CD14-positive monocyte (primary cell): ENCODE measurements at regions not wholly inside any gene's neighbourhood (a gene's known extent, or its start where the extent isn't known, plus 50 kb on each side); places are given as distances from the start of the nearest gene placed in this dataset.

Experiments
- DNase-seq, 3 donors: peaks; one replicate each; pipeline ENCODE4 v3.0.0-alpha.2; 2011 to 2022
- H2AFZ ChIP-seq: 2 replicates; pipeline ENCODE4 v1.6.0; 2012; ENCODE audit warnings: mild to moderate bottlenecking, low read depth, low read length, inconsistent platforms; ENCODE audit not compliant: insufficient read depth, poor library complexity, severe bottlenecking
- H3K27ac ChIP-seq, 2 donors: 1 replicate in 1 of 2; 2 replicates in 1 of 2; pipeline ENCODE4 v1.5.1; 2012 to 2013; ENCODE audit warnings: low read length in 2 of 2, control low read depth in 1 of 2, inconsistent platforms in 1 of 2, low read depth in 1 of 2, mild to moderate bottlenecking in 1 of 2
- H3K27me3 ChIP-seq, 2 donors: one replicate each; pipeline versions ENCODE4 v1.6.0 to v1.6.1; 2011 to 2013; ENCODE audit warnings: low read length in 2 of 2; ENCODE audit not compliant: control insufficient read depth in 2 of 2, insufficient read depth in 2 of 2
- H3K36me3 ChIP-seq, 2 donors: replicated peaks in 1 of 2; 1 replicate in 1 of 2; 2 replicates in 1 of 2; pipeline versions ENCODE4 v1.5.1 to v1.6.1; 2012 to 2013; ENCODE audit warnings: low read length in 2 of 2, control low read depth in 1 of 2, inconsistent platforms in 1 of 2, mild to moderate bottlenecking in 1 of 2; ENCODE audit not compliant: insufficient read depth in 2 of 2, control insufficient read depth in 1 of 2
- H3K4me1 ChIP-seq, 2 donors: 1 replicate in 1 of 2; 2 replicates in 1 of 2; pipeline versions ENCODE4 v1.5.1 to v1.6.1; 2012 to 2013; ENCODE audit warnings: low read length in 2 of 2, control low read depth in 1 of 2, inconsistent platforms in 1 of 2, mild to moderate bottlenecking in 1 of 2, moderate library complexity in 1 of 2; ENCODE audit not compliant: insufficient read depth in 2 of 2, control insufficient read depth in 1 of 2
- H3K4me2 ChIP-seq: replicated peaks from 2 replicates; pipeline ENCODE3; 2012; ENCODE audit warnings: low read length, moderate library complexity, mild to moderate bottlenecking; ENCODE audit not compliant: poor library complexity, severe bottlenecking; ENCODE audit errors: extremely low read depth
- H3K4me3 ChIP-seq, 3 experiments: fragments of 200-600 bp in 1 of 3; sonication (generic) in 1 of 3; replicated peaks in 1 of 3; 1 replicate in 2 of 3; 2 replicates in 1 of 3; pipeline ENCODE4 v1.5.1; 2011 to 2013; ENCODE audit warnings: low read length in 3 of 3, mild to moderate bottlenecking in 3 of 3, control low read depth in 2 of 3, low read depth in 2 of 3, inconsistent platforms in 1 of 3, moderate library complexity in 1 of 3
- H3K79me2 ChIP-seq: 2 replicates; pipeline ENCODE4 v1.6.0; 2012; ENCODE audit warnings: mild to moderate bottlenecking, control low read depth, inconsistent platforms, low read length, moderate library complexity; ENCODE audit not compliant: insufficient read depth
- H3K9ac ChIP-seq: 2 replicates; pipeline ENCODE4 v1.6.0; 2017; ENCODE audit warnings: low read length, mild to moderate bottlenecking; ENCODE audit not compliant: insufficient read depth, poor library complexity, severe bottlenecking
- H3K9me3 ChIP-seq, 2 donors: replicated peaks in 1 of 2; 1 replicate in 1 of 2; 2 replicates in 1 of 2; pipeline versions ENCODE4 v1.5.1 to v1.6.1; 2012 to 2013; ENCODE audit warnings: low read length in 2 of 2, control low read depth in 1 of 2; ENCODE audit not compliant: control insufficient read depth in 1 of 2, insufficient read depth in 1 of 2
- H4K20me1 ChIP-seq: 2 replicates; pipeline ENCODE4 v1.6.0; 2012; ENCODE audit warnings: mild to moderate bottlenecking, low read length, control low read depth, moderate library complexity; ENCODE audit not compliant: insufficient read depth
- H3K27ac Mint-ChIP-seq, 7 donors: one replicate each; pipeline ENCODE4 v1.8.0; 2020; ENCODE audit warnings: mild to moderate bottlenecking in 7 of 7, mixed read lengths in 7 of 7, moderate library complexity in 6 of 7, inconsistent platforms in 2 of 7
- H3K27me3 Mint-ChIP-seq, 3 donors: one replicate each; pipeline ENCODE4 v1.8.0; 2021 to 2022; ENCODE audit warnings: low read depth in 3 of 3, mild to moderate bottlenecking in 3 of 3, mixed read lengths in 3 of 3, moderate library complexity in 3 of 3, inconsistent platforms in 1 of 3
- H3K36me3 Mint-ChIP-seq, 2 donors: one replicate each; pipeline ENCODE4 v1.8.0; 2020; ENCODE audit warnings: mixed read lengths in 2 of 2, inconsistent platforms in 1 of 2, mild to moderate bottlenecking in 1 of 2
- H3K4me1 Mint-ChIP-seq: one replicate; pipeline ENCODE4 v1.8.0; 2020; ENCODE audit warnings: mild to moderate bottlenecking, mixed read lengths
- H3K4me3 Mint-ChIP-seq, 2 donors: one replicate each; pipeline ENCODE4 v1.8.0; 2020; ENCODE audit warnings: mild to moderate bottlenecking in 2 of 2, mixed read lengths in 2 of 2, moderate library complexity in 1 of 2
- H3K9me3 Mint-ChIP-seq, 7 donors: one replicate each; pipeline ENCODE4 v1.8.0; 2020 to 2022; ENCODE audit warnings: mixed read lengths in 7 of 7, mild to moderate bottlenecking in 6 of 7, moderate library complexity in 6 of 7, inconsistent platforms in 2 of 7
- CTCF ChIP-seq: fragments of 200-600 bp; IDR thresholded peaks from one replicate; pipeline ENCODE4 v1.8.0; 2022; ENCODE audit warnings: antibody characterized with exemption, mild to moderate bottlenecking
- WGBS: methylation state at CpG from one replicate; pipeline ENCODE4 v1.1.5; 2013; ENCODE audit warnings: missing lambda C conversion rate; ENCODE audit not compliant: insufficient coverage; 5-methylcytosine and 5-hydroxymethylcytosine counted together
- intact Hi-C, 2 donors: fragments of 100-400 bp; cut with micrococcal nuclease; formaldehyde crosslinking; loops; one replicate each; pipeline versions ENCODE4 v1.15.0 to v1.15.1; 2023

- H3K9ac ChIP-seq = no peak overlapping the region
- Mint-ChIP-seq H3K27ac (no peak overlapping the region), H3K27me3 (no peaks in the 10 kb centered on the region), H3K4me3 (no peak overlapping the region), H3K36me3 (no peaks in the 10 kb centered on the region), H3K4me1 (no peaks in the 10 kb centered on the region), H3K9me3 (peaks cover 12 to 22% (median 16%) of the 10 kb centered on the region in 7 donors)
- no peak overlapping the region for H3K4me3 ChIP-seq
- 89% methylated on average over 1 of the region's 3 CpGs for WGBS
- no peak overlapping the region for H3K27ac ChIP-seq
- H3K27me3 ChIP-seq = no peaks in the 10 kb centered on the region
- no peaks in the 10 kb centered on the region for H3K4me1 ChIP-seq
- peaks cover 5 to 25% of the 10 kb centered on the region in 2 donors for H3K9me3 ChIP-seq
- no peaks in the 10 kb centered on the region for H4K20me1 ChIP-seq
- DNase-seq = no peak
- intact Hi-C loops = no loop called here
- H2AFZ ChIP-seq = no peak overlapping the region
- no peak overlapping the region for H3K4me2 ChIP-seq
- H3K36me3 ChIP-seq = no peaks in the 10 kb centered on the region
- H3K79me2 ChIP-seq = no peaks in the 10 kb centered on the region
- TF ChIP-seq CTCF = no peak
Measured at GRCh38 chr12:24379433-24379832, 430.0 kb upstream of the SOX5 start.

- WGBS = 86% methylated on average over 6 of the region's 10 CpGs
- Histone ChIP-seq H3K4me3 (no peak overlapping the region), H3K79me2 (no peaks in the 10 kb centered on the region), H3K4me1 (no peaks in the 10 kb centered on the region), H3K36me3 (no peaks in the 10 kb centered on the region), H3K4me2 (no peak overlapping the region), H2AFZ (no peak overlapping the region), H3K27ac (no peak overlapping the region), H3K27me3 (no peaks in the 10 kb centered on the region), H4K20me1 (no peaks in the 10 kb centered on the region), H3K9ac (no peak overlapping the region), H3K9me3 (peaks cover 5 to 20% of the 10 kb centered on the region in 2 donors)
- no peaks in the 10 kb centered on the region for H3K27me3 Mint-ChIP-seq
- H3K4me3 Mint-ChIP-seq = no peak overlapping the region
- intact Hi-C loops = no loop called here
- H3K27ac Mint-ChIP-seq = no peak overlapping the region
- no peaks in the 10 kb centered on the region for H3K36me3 Mint-ChIP-seq
- no peak for DNase-seq
- no peaks in the 10 kb centered on the region for H3K4me1 Mint-ChIP-seq
- H3K9me3 Mint-ChIP-seq = peaks cover 8 to 18% (median 15%) of the 10 kb centered on the region in 7 donors
- no peak for TF ChIP-seq CTCF
Measured at GRCh38 chr12:24378548-24379407, 429.3 kb upstream of the SOX5 start.
